GM12874 (cell line): ENCODE measurements at regions not wholly inside any gene's neighbourhood (a gene's known extent, or its start where the extent isn't known, plus 50 kb on each side); places are given as distances from the start of the nearest gene placed in this dataset.

Experiments
- TF ChIP-seq, protein P1 (sequence below): IDR thresholded peaks from 2 replicates; pipeline ENCODE4 v1.5.1; 2011; ENCODE audit warnings: low read depth, mild to moderate bottlenecking, control low read depth, low read length, moderate library complexity; ENCODE audit not compliant: insufficient read depth

DNA sequence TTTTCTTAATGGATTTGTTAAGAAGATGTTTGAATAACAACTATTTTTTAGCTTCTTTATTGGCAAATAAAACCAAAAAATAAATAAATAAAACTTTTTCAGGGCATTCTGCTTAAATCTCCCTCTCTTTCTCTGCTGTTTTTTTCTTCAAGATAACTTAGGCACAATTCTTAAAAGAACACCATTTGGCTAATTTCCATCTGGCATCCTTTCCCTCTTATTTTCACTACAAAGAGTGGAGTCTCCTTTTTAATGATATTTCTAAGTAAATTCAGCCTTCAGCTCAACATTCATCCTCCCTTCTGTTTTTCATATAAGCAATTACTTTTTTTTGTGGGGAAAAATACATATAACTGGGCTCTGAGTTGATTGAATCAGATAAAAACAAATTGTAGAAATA is 88.1 kb downstream of the PCDH7 start:
- TF ChIP-seq, protein P1, sequence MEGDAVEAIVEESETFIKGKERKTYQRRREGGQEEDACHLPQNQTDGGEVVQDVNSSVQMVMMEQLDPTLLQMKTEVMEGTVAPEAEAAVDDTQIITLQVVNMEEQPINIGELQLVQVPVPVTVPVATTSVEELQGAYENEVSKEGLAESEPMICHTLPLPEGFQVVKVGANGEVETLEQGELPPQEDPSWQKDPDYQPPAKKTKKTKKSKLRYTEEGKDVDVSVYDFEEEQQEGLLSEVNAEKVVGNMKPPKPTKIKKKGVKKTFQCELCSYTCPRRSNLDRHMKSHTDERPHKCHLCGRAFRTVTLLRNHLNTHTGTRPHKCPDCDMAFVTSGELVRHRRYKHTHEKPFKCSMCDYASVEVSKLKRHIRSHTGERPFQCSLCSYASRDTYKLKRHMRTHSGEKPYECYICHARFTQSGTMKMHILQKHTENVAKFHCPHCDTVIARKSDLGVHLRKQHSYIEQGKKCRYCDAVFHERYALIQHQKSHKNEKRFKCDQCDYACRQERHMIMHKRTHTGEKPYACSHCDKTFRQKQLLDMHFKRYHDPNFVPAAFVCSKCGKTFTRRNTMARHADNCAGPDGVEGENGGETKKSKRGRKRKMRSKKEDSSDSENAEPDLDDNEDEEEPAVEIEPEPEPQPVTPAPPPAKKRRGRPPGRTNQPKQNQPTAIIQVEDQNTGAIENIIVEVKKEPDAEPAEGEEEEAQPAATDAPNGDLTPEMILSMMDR: no peak

DNA sequence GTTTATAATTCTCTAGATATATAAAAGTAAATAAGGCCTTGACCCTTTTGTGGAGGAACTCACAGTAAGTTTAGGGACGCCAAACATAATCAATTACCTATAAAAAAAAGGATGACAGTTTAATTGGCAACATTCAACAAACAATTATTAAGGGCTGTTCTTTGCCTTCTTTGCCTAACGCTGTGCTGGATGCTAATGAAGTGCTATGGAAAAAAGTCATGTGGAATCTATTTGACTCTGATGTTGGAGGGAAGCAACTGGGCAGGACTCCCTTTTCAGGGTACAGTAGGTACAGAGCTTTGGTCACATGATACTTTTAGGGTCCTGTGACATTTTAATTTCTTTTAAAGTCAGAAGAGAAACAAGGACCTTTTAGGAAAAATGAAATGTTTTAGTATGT is 91.1 kb downstream of the PCDH7 start:
- TF ChIP-seq, protein P1: no peak

DNA sequence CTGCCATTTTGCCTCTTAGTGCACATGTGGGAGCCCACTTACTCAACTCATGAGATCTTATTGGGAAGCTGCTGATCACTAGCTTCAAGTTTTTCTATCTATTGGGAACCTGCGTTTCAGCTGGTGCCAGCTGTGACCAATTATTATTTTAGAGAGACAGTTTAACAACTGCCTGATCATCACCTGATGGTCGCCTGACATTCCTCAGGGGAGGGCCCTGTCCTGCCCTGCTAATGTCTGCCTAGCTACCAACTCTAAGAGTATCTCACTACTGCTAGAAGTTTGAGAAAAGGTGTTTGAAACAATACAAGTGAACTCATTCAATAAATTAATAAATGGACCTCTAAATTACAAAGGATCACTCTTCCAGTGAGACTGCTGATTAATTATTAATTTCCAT is 95.5 kb downstream of the PCDH7 start:
- TF ChIP-seq, protein P1: no peak

DNA sequence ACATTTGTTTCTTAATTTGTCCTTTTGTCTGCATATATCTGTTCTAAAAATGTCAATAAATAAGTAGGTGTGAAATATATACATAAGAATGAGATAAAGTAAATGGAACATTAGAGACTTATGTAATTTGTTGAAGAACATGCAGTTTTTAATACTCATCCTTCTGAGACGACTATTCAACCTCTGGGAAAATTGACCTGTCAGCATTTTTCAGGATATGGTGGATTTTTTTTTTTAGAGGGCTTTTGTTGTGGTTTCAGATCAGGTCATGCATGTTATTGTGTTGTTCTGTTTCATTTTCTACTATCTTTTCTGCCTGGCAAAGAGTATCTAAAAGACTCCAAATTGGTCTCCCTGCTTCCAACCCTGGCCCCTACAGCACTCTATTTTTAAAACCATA is 97.3 kb downstream of the PCDH7 start:
- TF ChIP-seq, protein P1: no peak

DNA sequence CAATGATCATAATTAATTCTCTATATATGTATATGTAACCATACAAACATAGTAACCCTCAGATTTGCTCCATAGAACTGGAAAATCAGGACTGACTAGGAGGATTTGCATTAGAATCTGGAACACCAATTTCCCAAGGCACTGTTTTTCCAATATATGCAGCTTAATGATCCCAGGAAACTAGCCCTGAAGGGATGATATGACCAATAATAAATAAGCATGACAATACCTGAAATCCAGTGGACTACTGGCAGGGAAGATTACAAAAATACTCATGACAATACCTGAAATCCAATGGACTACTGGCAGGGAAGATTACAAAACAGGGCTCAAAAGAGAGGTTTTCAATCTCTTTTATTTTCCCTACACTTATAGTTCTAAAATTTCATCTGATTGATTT is 98.4 kb downstream of the PCDH7 start:
- TF ChIP-seq, protein P1: no peak

DNA sequence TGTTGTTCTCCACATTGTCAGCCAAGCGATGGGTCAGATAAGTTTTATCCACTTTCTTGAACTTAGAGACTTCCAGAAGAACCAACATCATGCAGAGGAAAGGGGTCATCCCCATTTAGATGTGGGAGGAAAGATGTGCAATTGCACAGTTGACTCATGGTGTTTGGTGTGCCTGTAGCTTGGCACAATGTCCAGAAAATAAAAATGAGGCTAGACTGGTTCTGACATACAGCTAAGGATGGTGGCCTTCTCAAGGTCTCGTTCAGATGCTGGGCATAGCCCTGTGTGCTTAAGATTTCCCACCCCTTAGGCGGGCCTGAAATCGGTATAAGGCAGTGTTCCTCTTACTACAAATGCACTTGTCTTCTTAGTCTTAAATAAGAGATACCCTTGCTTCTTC is 101.1 kb downstream of the PCDH7 start:
- TF ChIP-seq, protein P1: no peak

DNA sequence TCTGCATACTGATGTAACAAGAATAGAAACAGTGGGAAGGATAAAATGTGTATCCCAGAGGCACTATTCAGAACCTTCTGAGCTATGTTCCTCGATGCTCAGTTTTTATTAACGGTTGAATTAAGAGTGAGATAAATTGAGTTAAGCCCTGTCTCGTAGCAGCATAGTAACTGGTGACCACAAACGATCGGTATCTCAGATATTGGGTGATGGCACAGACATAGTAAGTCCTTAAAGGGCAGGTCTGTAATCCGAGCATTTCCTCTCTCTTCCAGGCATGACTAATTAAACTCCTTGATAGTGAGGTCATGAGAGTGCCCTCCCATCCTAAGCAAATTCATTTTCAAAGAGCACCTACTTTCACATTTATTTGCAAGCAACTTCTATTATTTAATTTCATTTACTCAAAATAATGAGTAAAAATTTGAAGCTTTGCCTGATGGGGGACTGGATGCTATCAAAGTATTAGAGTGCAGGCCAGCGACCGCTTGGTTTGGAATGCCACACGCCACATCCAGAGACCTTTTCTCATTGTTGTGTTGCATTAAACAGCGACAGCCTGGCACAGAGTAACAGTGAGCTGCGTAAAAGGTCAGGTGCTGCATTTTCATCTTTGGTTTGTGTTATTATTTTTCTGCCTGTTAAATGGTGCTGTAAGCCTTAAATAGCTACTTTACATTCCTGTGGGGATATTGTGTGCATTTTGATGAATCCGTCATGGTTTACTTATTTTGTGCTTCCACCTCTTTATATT is 101.9 kb downstream of the PCDH7 start:
- TF ChIP-seq, protein P1: no peak
